ENCODE measurements at regions not wholly inside any gene's neighbourhood (a gene's known extent, or its start where the extent isn't known, plus 50 kb on each side); places are given as distances from the start of the nearest gene placed in this dataset.

DNA sequence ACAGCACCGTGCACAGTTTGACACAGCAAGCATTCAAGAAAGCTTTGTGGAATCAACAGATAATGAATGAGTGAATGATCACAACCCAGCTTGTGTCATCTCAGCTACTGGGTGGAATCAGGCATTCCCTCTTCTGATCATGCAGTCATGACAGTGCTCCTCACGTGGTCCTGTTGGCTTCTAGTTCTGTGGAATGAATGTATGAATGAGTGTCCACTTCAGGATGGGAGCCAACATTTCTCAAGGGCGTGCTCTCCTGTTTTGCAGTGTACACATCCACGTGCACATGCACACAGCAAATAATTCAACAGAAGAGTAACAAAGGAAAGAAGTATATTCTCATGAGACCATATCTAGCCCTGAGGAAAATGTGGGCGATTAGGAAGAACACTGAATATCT is 133.1 kb upstream of the NPVF start:
- TF ChIP-seq, protein P1, sequence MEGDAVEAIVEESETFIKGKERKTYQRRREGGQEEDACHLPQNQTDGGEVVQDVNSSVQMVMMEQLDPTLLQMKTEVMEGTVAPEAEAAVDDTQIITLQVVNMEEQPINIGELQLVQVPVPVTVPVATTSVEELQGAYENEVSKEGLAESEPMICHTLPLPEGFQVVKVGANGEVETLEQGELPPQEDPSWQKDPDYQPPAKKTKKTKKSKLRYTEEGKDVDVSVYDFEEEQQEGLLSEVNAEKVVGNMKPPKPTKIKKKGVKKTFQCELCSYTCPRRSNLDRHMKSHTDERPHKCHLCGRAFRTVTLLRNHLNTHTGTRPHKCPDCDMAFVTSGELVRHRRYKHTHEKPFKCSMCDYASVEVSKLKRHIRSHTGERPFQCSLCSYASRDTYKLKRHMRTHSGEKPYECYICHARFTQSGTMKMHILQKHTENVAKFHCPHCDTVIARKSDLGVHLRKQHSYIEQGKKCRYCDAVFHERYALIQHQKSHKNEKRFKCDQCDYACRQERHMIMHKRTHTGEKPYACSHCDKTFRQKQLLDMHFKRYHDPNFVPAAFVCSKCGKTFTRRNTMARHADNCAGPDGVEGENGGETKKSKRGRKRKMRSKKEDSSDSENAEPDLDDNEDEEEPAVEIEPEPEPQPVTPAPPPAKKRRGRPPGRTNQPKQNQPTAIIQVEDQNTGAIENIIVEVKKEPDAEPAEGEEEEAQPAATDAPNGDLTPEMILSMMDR (conservative IDR thresholded peaks at IDR 0.05; ENCODE audit: low read depth, low read length) = no peak
- TF ChIP-seq EZH2 (IDR thresholded peaks at IDR 0.05; ENCODE audit: low read length, unreplicated experiment) = no peak
- TF ChIP-seq EZH2phosphoT487 (IDR thresholded peaks at IDR 0.05; ENCODE audit: borderline replicate concordance, low read length) = no peak

All from PC-3 (cell line).